Prostate gland (tissue), 2 donors: ENCODE measurements at regions not wholly inside any gene's neighbourhood (a gene's known extent, or its start where the extent isn't known, plus 50 kb on each side); places are given as distances from the start of the nearest gene placed in this dataset.

ENCODE experiments used
- POLR2A ChIP-seq: fragments of 450-650 bp; IDR thresholded peaks from one replicate; pipeline ENCODE4 v1.6.1; 2016; ENCODE audit warnings: antibody characterized with exemption, mild to moderate bottlenecking
- TF ChIP-seq, protein P1 (sequence below), 4 experiments: fragments of 200-600 bp in 2 of 4; fragments of 450-650 bp in 2 of 4; sonication (generic) in 2 of 4; IDR thresholded peaks; 1 replicate in 3 of 4; 2 replicates in 1 of 4; pipeline ENCODE4 v1.5.1; 2016 to 2019; ENCODE audit warnings: antibody characterized with exemption in 4 of 4, mild to moderate bottlenecking in 2 of 4, moderate library complexity in 2 of 4

DNA sequence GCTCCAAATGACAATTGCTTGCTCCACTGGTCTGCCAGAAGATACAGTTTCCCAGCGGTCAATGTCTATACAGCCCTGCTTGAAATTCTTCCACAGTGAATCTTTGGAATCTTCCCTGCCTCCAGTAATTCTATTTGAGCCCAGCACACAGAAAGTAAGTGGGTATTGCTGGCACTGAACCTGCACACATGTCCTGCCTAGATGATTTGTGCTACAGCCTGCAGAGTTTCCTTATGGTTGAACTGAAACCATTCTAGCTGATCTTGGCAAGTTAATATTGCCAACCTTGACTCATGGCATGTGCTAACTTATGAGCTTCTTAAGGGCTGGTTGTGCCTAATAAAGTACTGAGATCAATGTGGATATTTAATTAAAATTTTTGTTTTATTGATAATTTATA, 553.8 kb upstream of the GNPDA2 start:
- TF ChIP-seq, protein P1, sequence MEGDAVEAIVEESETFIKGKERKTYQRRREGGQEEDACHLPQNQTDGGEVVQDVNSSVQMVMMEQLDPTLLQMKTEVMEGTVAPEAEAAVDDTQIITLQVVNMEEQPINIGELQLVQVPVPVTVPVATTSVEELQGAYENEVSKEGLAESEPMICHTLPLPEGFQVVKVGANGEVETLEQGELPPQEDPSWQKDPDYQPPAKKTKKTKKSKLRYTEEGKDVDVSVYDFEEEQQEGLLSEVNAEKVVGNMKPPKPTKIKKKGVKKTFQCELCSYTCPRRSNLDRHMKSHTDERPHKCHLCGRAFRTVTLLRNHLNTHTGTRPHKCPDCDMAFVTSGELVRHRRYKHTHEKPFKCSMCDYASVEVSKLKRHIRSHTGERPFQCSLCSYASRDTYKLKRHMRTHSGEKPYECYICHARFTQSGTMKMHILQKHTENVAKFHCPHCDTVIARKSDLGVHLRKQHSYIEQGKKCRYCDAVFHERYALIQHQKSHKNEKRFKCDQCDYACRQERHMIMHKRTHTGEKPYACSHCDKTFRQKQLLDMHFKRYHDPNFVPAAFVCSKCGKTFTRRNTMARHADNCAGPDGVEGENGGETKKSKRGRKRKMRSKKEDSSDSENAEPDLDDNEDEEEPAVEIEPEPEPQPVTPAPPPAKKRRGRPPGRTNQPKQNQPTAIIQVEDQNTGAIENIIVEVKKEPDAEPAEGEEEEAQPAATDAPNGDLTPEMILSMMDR (IDR thresholded peaks at IDR 0.05), result no peak
- no peak for TF ChIP-seq POLR2A
